Mesenchymal stem cell (in vitro differentiated cells and primary cell): ENCODE measurements at regions not wholly inside any gene's neighbourhood (a gene's known extent, or its start where the extent isn't known, plus 50 kb on each side); places are given as distances from the start of the nearest gene placed in this dataset.
A peak's percentile ranks its signal among the peaks of the same experiment; 100 is the strongest.
"Not testable (repeated sequence)": the region's sequence is repeated elsewhere in the genome, so short reads cannot be mapped to it uniquely, and the experiment has no call there.

Source experiments
- DNase-seq: peaks from one replicate; pipeline ENCODE4 v3.0.0-alpha.2; 2013
- H2AFZ ChIP-seq: one replicate; pipeline ENCODE4 v1.6.1; 2013; ENCODE audit warnings: low read depth, mild to moderate bottlenecking, control low read depth, inconsistent platforms, low read length, moderate library complexity
- H2AK5ac ChIP-seq: 2 replicates; pipeline ENCODE4 v1.6.1; 2013; ENCODE audit warnings: low read length, moderate library complexity, mild to moderate bottlenecking, inconsistent platforms; ENCODE audit not compliant: severe bottlenecking
- H2BK120ac ChIP-seq: one replicate; pipeline ENCODE4 v1.6.1; 2013; ENCODE audit warnings: low read depth, mild to moderate bottlenecking, inconsistent platforms, low read length, moderate library complexity
- H2BK12ac ChIP-seq, 2 experiments: one replicate each; pipeline ENCODE4 v1.6.1; 2013; ENCODE audit warnings: inconsistent platforms in 2 of 2, low read length in 2 of 2, mild to moderate bottlenecking in 2 of 2, moderate library complexity in 2 of 2, control low read depth in 1 of 2
- H2BK15ac ChIP-seq: one replicate; pipeline ENCODE4 v1.6.1; 2013; ENCODE audit warnings: mild to moderate bottlenecking, low read depth, inconsistent platforms; ENCODE audit not compliant: poor library complexity, severe bottlenecking
- H2BK5ac ChIP-seq: 2 replicates; pipeline ENCODE4 v1.6.1; 2013; ENCODE audit warnings: low read depth, mild to moderate bottlenecking, low read length, control low read depth, inconsistent platforms; ENCODE audit not compliant: poor library complexity, severe bottlenecking
- H3K14ac ChIP-seq, 2 experiments: one replicate each; pipeline ENCODE4 v1.6.1; 2013; ENCODE audit warnings: inconsistent platforms in 2 of 2, low read length in 2 of 2, control low read depth in 1 of 2, mild to moderate bottlenecking in 1 of 2, moderate library complexity in 1 of 2
- H3K18ac ChIP-seq, 2 experiments: one replicate each; pipeline ENCODE4 v1.6.1; 2013; ENCODE audit warnings: inconsistent platforms in 2 of 2, low read length in 2 of 2, control low read depth in 1 of 2, low read depth in 1 of 2, mild to moderate bottlenecking in 1 of 2
- H3K23ac ChIP-seq, 2 experiments: one replicate each; pipeline ENCODE4 v1.6.1; 2013; ENCODE audit warnings: inconsistent platforms in 2 of 2, low read length in 2 of 2, mild to moderate bottlenecking in 2 of 2, moderate library complexity in 2 of 2, control low read depth in 1 of 2
- H3K27ac ChIP-seq: 2 replicates; pipeline ENCODE4 v1.5.1; 2013; ENCODE audit warnings: mild to moderate bottlenecking, moderate library complexity, low read length, control low read depth, inconsistent platforms; ENCODE audit not compliant: poor library complexity, severe bottlenecking
- H3K27me3 ChIP-seq, 2 experiments: 2 replicates each; pipeline versions ENCODE4 v1.6.1 to v1.7.0; 2013; ENCODE audit warnings: low read length in 2 of 2, mild to moderate bottlenecking in 2 of 2, moderate library complexity in 2 of 2, control low read depth in 1 of 2, inconsistent platforms in 1 of 2; ENCODE audit not compliant: control insufficient read depth in 1 of 2, insufficient read depth in 1 of 2
- H3K36me3 ChIP-seq, 2 experiments: 2 replicates each; pipeline versions ENCODE4 v1.6.1 to v1.7.0; 2013; ENCODE audit warnings: low read length in 2 of 2, control low read depth in 1 of 2, inconsistent platforms in 1 of 2, low read depth in 1 of 2, mild to moderate bottlenecking in 1 of 2; ENCODE audit not compliant: insufficient read depth in 2 of 2, control insufficient read depth in 1 of 2
- H3K4ac ChIP-seq, 2 experiments: one replicate each; pipeline ENCODE4 v1.6.1; 2013; ENCODE audit warnings: inconsistent platforms in 2 of 2, low read length in 2 of 2, mild to moderate bottlenecking in 2 of 2, moderate library complexity in 2 of 2, control low read depth in 1 of 2, low read depth in 1 of 2
- H3K4me1 ChIP-seq: 2 replicates; pipeline ENCODE4 v1.6.1; 2013; ENCODE audit warnings: low read depth, low read length, control low read depth; ENCODE audit not compliant: control insufficient read depth, insufficient read depth
- H3K4me2 ChIP-seq: 2 replicates; pipeline ENCODE4 v1.6.1; 2013; ENCODE audit warnings: low read length, mild to moderate bottlenecking, inconsistent platforms; ENCODE audit not compliant: poor library complexity, severe bottlenecking
- H3K4me3 ChIP-seq, 2 experiments: 2 replicates each; pipeline versions ENCODE4 v1.5.1 to v1.7.0; 2013; ENCODE audit warnings: low read length in 2 of 2, mild to moderate bottlenecking in 2 of 2, control low read depth in 1 of 2, low read depth in 1 of 2; ENCODE audit not compliant: insufficient read depth in 1 of 2
- H3K79me1 ChIP-seq: replicated peaks from 2 replicates; pipeline ENCODE4 v1.6.1; 2013; ENCODE audit warnings: mild to moderate bottlenecking, control low read depth, low read length, inconsistent platforms; ENCODE audit not compliant: poor library complexity, severe bottlenecking
- H3K9ac ChIP-seq: 2 replicates; pipeline ENCODE4 v1.7.0; 2013; ENCODE audit warnings: mild to moderate bottlenecking, low read length, moderate library complexity
- H3K9me3 ChIP-seq: 2 replicates; pipeline ENCODE4 v1.7.0; 2013; ENCODE audit warnings: mild to moderate bottlenecking, low read length; ENCODE audit not compliant: control insufficient read depth
- H4K8ac ChIP-seq: one replicate; pipeline ENCODE4 v1.6.1; 2013; ENCODE audit warnings: inconsistent platforms, mild to moderate bottlenecking, low read length, moderate library complexity
- H4K91ac ChIP-seq: one replicate; pipeline ENCODE4 v1.6.1; 2013; ENCODE audit warnings: mild to moderate bottlenecking, low read length, inconsistent platforms
- WGBS: methylation state at CpG from one replicate; pipeline ENCODE4 v1.1.7; 2013; ENCODE audit warnings: mixed read lengths; 5-methylcytosine and 5-hydroxymethylcytosine counted together

GRCh38 chr9:3735251-3735650, 209.4 kb upstream of the RFX3 start:
- H4K8ac ChIP-seq: no peak overlapping the region
- H3K27ac ChIP-seq: no peak overlapping the region
- no peak overlapping the region for H3K4me3 ChIP-seq
- H3K36me3 ChIP-seq: no peaks in the 10 kb centered on the region
- H2AK5ac ChIP-seq: no peak overlapping the region
- H3K9ac ChIP-seq: no peak overlapping the region
- H3K23ac ChIP-seq: no peak overlapping the region
- H3K27me3 ChIP-seq: no peaks in the 10 kb centered on the region
- H3K4me1 ChIP-seq: peaks cover 4% of the 10 kb centered on the region
- WGBS: 71% methylated on average over 4 of the region's 4 CpGs
- H2BK120ac ChIP-seq: no peak overlapping the region
- H3K14ac ChIP-seq: no peak overlapping the region
- H2BK5ac ChIP-seq: no peak overlapping the region
- no peaks in the 10 kb centered on the region for H3K9me3 ChIP-seq
- H4K91ac ChIP-seq: no peak overlapping the region
- no peak overlapping the region for H2BK12ac ChIP-seq
- H3K4ac ChIP-seq: no peak overlapping the region
- H3K4me2 ChIP-seq: no peak overlapping the region
- no peaks in the 10 kb centered on the region for H3K79me1 ChIP-seq
- no peak overlapping the region for H3K18ac ChIP-seq
- H2BK15ac ChIP-seq: no peak overlapping the region
- no peak overlapping the region for H2AFZ ChIP-seq
- no peak for DNase-seq

GRCh38 chr9:3733527-3734262, 207.9 kb upstream of the RFX3 start:
- not testable (repeated sequence) for H3K14ac ChIP-seq, H3K4me1 ChIP-seq, H3K4me3 ChIP-seq, H3K27ac ChIP-seq, H2AK5ac ChIP-seq, H3K36me3 ChIP-seq, H3K4ac ChIP-seq, H4K8ac ChIP-seq, H3K9ac ChIP-seq, H3K18ac ChIP-seq, H2BK15ac ChIP-seq, H3K79me1 ChIP-seq, H3K4me2 ChIP-seq, H2AFZ ChIP-seq, H3K9me3 ChIP-seq, H3K23ac ChIP-seq, H2BK5ac ChIP-seq, DNase-seq, H3K27me3 ChIP-seq
- Histone ChIP-seq H2BK12ac (peak overlapping the region in 1 of 2 experiments; percentile 83), H2BK120ac (peak overlapping the region; percentile 9), H4K91ac (peak overlapping the region; percentile 48)
- 96% methylated on average over 53 of the region's 56 CpGs for WGBS

GRCh38 chr9:3733039-3733408, 207.2 kb upstream of the RFX3 start:
- Histone ChIP-seq H3K4me3 (no peak overlapping the region), H3K23ac (no peak overlapping the region), H3K36me3 (no peaks in the 10 kb centered on the region), H4K91ac (no peak overlapping the region), H4K8ac (no peak overlapping the region), H3K18ac (no peak overlapping the region), H3K27ac (peak overlapping the region; percentile 42), H3K14ac (no peak overlapping the region), H3K9ac (peak overlapping the region; percentile 58), H2AK5ac (no peak overlapping the region), H2BK12ac (no peak overlapping the region), H3K4ac (no peak overlapping the region), H3K9me3 (no peaks in the 10 kb centered on the region), H3K4me2 (no peak overlapping the region), H2AFZ (no peak overlapping the region), H2BK15ac (no peak overlapping the region), H2BK120ac (no peak overlapping the region), H3K79me1 (no peaks in the 10 kb centered on the region), H3K27me3 (no peaks in the 10 kb centered on the region), H2BK5ac (no peak overlapping the region), H3K4me1 (peaks cover 4% of the 10 kb centered on the region)
- 41% methylated on average over 3 of the region's 3 CpGs for WGBS
- DNase-seq: no peak

GRCh38 chr9:3732077-3733038, 206.6 kb upstream of the RFX3 start:
- Histone ChIP-seq H3K36me3 (no peaks in the 10 kb centered on the region), H3K9ac (peak overlapping the region; percentile 85), H2AK5ac (no peak overlapping the region), H3K27me3 (no peaks in the 10 kb centered on the region), H3K4ac (no peak overlapping the region), H4K91ac (no peak overlapping the region), H3K4me3 (peak overlapping the region in 1 of 2 experiments; percentile 70), H3K14ac (no peak overlapping the region), H2BK12ac (no peak overlapping the region), H2AFZ (no peak overlapping the region), H3K27ac (peak overlapping the region; percentile 78), H3K4me2 (no peak overlapping the region), H3K79me1 (no peaks in the 10 kb centered on the region), H2BK15ac (no peak overlapping the region), H3K4me1 (peaks cover 4% of the 10 kb centered on the region), H2BK5ac (no peak overlapping the region), H3K9me3 (no peaks in the 10 kb centered on the region), H4K8ac (no peak overlapping the region), H3K18ac (no peak overlapping the region), H3K23ac (no peak overlapping the region), H2BK120ac (no peak overlapping the region)
- WGBS: 32% methylated on average over 6 of the region's 7 CpGs
- peak; percentile 91 for DNase-seq
